ENCODE measurements at regions not wholly inside any gene's neighbourhood (a gene's known extent, or its start where the extent isn't known, plus 50 kb on each side); places are given as distances from the start of the nearest gene placed in this dataset.

DNA sequence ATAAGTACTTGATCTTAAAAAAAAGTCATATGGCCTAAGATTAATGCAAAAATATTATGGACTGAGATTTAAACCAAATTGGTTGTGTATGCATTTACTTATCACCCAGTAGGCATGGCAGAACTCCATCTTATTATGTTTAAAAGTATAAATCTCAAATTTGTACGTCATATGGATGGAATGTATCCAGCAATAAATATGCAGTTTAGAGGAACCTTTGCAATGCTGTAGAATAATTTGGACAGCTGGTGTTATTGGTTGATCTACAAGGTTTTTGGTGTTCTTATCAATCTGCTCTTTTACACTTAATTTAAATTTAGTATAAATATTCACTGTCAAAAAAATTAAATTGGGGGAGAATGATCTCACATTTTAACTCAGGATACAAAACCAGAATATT, 640.2 kb downstream of the SATB2 start:
- H3K9me3 ChIP-seq (ENCODE audit: low read depth, low read length), result no peaks in the 10 kb centered on the region
- no peaks in the 10 kb centered on the region for H3K79me2 ChIP-seq (ENCODE audit: insufficient read depth, low read length)
- no peak overlapping the region for H2AFZ ChIP-seq (ENCODE audit: low read length)
- TF ChIP-seq, protein P1, sequence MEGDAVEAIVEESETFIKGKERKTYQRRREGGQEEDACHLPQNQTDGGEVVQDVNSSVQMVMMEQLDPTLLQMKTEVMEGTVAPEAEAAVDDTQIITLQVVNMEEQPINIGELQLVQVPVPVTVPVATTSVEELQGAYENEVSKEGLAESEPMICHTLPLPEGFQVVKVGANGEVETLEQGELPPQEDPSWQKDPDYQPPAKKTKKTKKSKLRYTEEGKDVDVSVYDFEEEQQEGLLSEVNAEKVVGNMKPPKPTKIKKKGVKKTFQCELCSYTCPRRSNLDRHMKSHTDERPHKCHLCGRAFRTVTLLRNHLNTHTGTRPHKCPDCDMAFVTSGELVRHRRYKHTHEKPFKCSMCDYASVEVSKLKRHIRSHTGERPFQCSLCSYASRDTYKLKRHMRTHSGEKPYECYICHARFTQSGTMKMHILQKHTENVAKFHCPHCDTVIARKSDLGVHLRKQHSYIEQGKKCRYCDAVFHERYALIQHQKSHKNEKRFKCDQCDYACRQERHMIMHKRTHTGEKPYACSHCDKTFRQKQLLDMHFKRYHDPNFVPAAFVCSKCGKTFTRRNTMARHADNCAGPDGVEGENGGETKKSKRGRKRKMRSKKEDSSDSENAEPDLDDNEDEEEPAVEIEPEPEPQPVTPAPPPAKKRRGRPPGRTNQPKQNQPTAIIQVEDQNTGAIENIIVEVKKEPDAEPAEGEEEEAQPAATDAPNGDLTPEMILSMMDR (IDR thresholded peaks at IDR 0.05; ENCODE audit: extremely low read depth, low read depth, low read length), result no peak
- H3K4me2 ChIP-seq (ENCODE audit: insufficient read depth, low read length), result no peak overlapping the region
- no peaks in the 10 kb centered on the region for H3K4me1 ChIP-seq (ENCODE audit: insufficient read depth, low read length)
- no peak overlapping the region for H3K27ac ChIP-seq (ENCODE audit: low read depth, low read length)
- no peaks in the 10 kb centered on the region for H3K27me3 ChIP-seq (ENCODE audit: insufficient read depth, low read length)
- no peaks in the 10 kb centered on the region for H4K20me1 ChIP-seq (ENCODE audit: insufficient read depth, low read length)
- no peak for DNase-seq (ENCODE audit: insufficient read length, low spot score, missing footprints)
- no peak overlapping the region for H3K4me3 ChIP-seq (ENCODE audit: insufficient read depth, low read length)
- H3K36me3 ChIP-seq (ENCODE audit: insufficient read depth, low read length), result no peaks in the 10 kb centered on the region

DNA sequence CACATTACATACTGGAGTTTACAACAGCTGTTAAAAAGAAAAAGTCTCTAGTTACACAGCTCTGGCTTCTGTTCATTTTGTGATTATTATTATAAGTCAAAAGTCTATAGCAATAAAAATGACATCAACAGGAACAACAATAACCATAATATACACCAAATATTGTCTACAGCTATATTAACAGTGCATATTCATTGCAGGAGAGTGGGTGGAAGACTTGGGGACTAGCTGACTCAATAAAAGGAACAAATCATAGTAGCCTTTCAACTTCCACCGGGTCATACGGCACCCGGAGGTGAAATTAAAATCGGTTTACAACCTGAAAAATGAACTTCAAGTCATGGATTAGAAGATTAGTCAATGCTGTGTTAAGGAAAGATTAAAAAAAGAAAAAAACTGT, 642.1 kb downstream of the SATB2 start:
- Histone ChIP-seq H3K4me2 (ENCODE audit: insufficient read depth, low read length) (no peak overlapping the region), H3K4me1 (ENCODE audit: insufficient read depth, low read length) (no peaks in the 10 kb centered on the region), H3K9me3 (ENCODE audit: low read depth, low read length) (no peaks in the 10 kb centered on the region), H3K27ac (ENCODE audit: low read depth, low read length) (no peak overlapping the region), H4K20me1 (ENCODE audit: insufficient read depth, low read length) (no peaks in the 10 kb centered on the region), H3K27me3 (ENCODE audit: insufficient read depth, low read length) (no peaks in the 10 kb centered on the region), H3K79me2 (ENCODE audit: insufficient read depth, low read length) (no peaks in the 10 kb centered on the region), H2AFZ (ENCODE audit: low read length) (no peak overlapping the region), H3K4me3 (ENCODE audit: insufficient read depth, low read length) (no peak overlapping the region), H3K36me3 (ENCODE audit: insufficient read depth, low read length) (no peaks in the 10 kb centered on the region)
- no peak for DNase-seq (ENCODE audit: insufficient read length, low spot score, missing footprints)
- TF ChIP-seq, protein P1 (IDR thresholded peaks at IDR 0.05; ENCODE audit: extremely low read depth, low read depth, low read length), result no peak

DNA sequence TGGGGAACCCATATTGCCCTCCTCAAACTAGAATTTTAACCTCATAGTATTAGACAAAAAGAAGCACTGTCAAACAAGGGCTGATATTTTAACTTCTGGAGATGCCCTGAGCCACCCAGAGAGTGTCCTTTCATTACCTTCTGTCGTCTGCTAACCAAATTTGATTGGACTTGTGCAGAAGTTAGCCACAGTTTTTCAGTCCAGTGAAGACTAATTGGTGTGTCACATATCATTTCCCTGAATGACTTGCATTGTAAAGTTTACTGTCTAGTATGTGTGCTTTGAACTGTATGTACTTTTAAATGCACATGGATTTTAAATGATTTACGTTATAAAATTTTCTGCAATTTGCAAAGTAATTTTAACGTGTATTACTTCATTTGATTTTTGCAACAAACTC, 646.5 kb downstream of the SATB2 start:
- DNase-seq (ENCODE audit: insufficient read length, low spot score, missing footprints), result no peak
- H3K36me3 ChIP-seq (ENCODE audit: insufficient read depth, low read length), result no peaks in the 10 kb centered on the region
- H3K4me1 ChIP-seq (ENCODE audit: insufficient read depth, low read length), result no peaks in the 10 kb centered on the region
- H3K27me3 ChIP-seq (ENCODE audit: insufficient read depth, low read length), result no peaks in the 10 kb centered on the region
- H3K4me2 ChIP-seq (ENCODE audit: insufficient read depth, low read length), result no peak overlapping the region
- no peaks in the 10 kb centered on the region for H3K9me3 ChIP-seq (ENCODE audit: low read depth, low read length)
- H2AFZ ChIP-seq (ENCODE audit: low read length), result no peak overlapping the region
- H3K4me3 ChIP-seq (ENCODE audit: insufficient read depth, low read length), result no peak overlapping the region
- no peaks in the 10 kb centered on the region for H4K20me1 ChIP-seq (ENCODE audit: insufficient read depth, low read length)
- no peak overlapping the region for H3K27ac ChIP-seq (ENCODE audit: low read depth, low read length)
- H3K79me2 ChIP-seq (ENCODE audit: insufficient read depth, low read length), result no peaks in the 10 kb centered on the region
- TF ChIP-seq, protein P1 (IDR thresholded peaks at IDR 0.05; ENCODE audit: extremely low read depth, low read depth, low read length), result no peak

DNA sequence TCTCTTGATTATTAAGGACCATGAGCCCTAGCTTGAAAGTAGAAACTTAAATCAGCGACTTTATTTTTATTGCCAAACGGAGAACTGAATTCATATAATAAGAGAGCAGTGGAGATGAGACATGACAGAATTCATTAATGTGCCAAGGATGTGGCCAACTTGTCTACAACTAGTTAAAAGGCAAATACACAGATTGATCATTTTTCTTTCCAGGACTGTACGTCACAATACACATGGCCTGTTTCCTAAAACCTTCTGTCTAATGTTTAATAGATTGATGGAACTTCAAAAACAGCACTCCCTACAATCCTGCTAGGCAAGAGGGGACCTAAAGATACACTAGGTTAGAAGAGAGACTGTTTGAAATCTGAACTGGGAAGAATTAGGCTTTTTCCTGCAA, 647.8 kb downstream of the SATB2 start:
- Histone ChIP-seq H3K36me3 (ENCODE audit: insufficient read depth, low read length) (no peaks in the 10 kb centered on the region), H2AFZ (ENCODE audit: low read length) (no peak overlapping the region), H3K4me1 (ENCODE audit: insufficient read depth, low read length) (no peaks in the 10 kb centered on the region), H3K9me3 (ENCODE audit: low read depth, low read length) (no peaks in the 10 kb centered on the region), H3K4me2 (ENCODE audit: insufficient read depth, low read length) (no peak overlapping the region), H3K79me2 (ENCODE audit: insufficient read depth, low read length) (no peaks in the 10 kb centered on the region), H4K20me1 (ENCODE audit: insufficient read depth, low read length) (no peaks in the 10 kb centered on the region), H3K4me3 (ENCODE audit: insufficient read depth, low read length) (no peak overlapping the region), H3K27ac (ENCODE audit: low read depth, low read length) (no peak overlapping the region), H3K27me3 (ENCODE audit: insufficient read depth, low read length) (no peaks in the 10 kb centered on the region)
- no peak for DNase-seq (ENCODE audit: insufficient read length, low spot score, missing footprints)
- TF ChIP-seq, protein P1 (IDR thresholded peaks at IDR 0.05; ENCODE audit: extremely low read depth, low read depth, low read length), result no peak
